SK-N-SH treated with all-trans-retinoic acid at 6 μM for 48 hours (cell line): ENCODE measurements at regions not wholly inside any gene's neighbourhood (a gene's known extent, or its start where the extent isn't known, plus 50 kb on each side); places are given as distances from the start of the nearest gene placed in this dataset.

Experiments
- ATAC-seq: fragments of 200-7000 bp; cut with Tn5 transposase; 3 replicates; pipeline ENCODE4 v1.9.1; 2020; ENCODE audit warnings: mild to moderate bottlenecking, moderate library complexity
- ARNTL ChIP-seq: fragments of 450-650 bp; formaldehyde crosslinking; IDR thresholded peaks from 2 replicates; pipeline ENCODE4 v1.5.0; 2020; ENCODE audit warnings: low read depth, mild to moderate bottlenecking, moderate library complexity, borderline replicate concordance
- CREB5 ChIP-seq: fragments of 250-450 bp; sonication (Bioruptor Pico); IDR thresholded peaks from 2 replicates; pipeline ENCODE4 v1.5.1; 2020; ENCODE audit warnings: low read depth, mild to moderate bottlenecking, moderate library complexity
- CSDC2 ChIP-seq: fragments of 250-450 bp; sonication (Bioruptor Pico); IDR thresholded peaks from 2 replicates; pipeline ENCODE4 v1.5.0; 2020; ENCODE audit warnings: mild to moderate bottlenecking, moderate library complexity
- CSRNP3 ChIP-seq: fragments of 250-450 bp; sonication (Bioruptor Pico); IDR thresholded peaks from 2 replicates; pipeline ENCODE4 v1.5.1; 2021; ENCODE audit warnings: mild to moderate bottlenecking, moderate library complexity
- ESRRG ChIP-seq: fragments of 250-450 bp; sonication (Bioruptor Pico); IDR thresholded peaks from 2 replicates; pipeline ENCODE4 v1.6.1; 2021; ENCODE audit warnings: mild to moderate bottlenecking
- GLIS3 ChIP-seq: fragments of 250-450 bp; sonication (Bioruptor Pico); IDR thresholded peaks from 2 replicates; pipeline ENCODE4 v1.5.0; 2020; ENCODE audit warnings: mild to moderate bottlenecking, moderate library complexity
- ISL1 ChIP-seq: fragments of 250-450 bp; sonication (Bioruptor Pico); IDR thresholded peaks from 2 replicates; pipeline ENCODE4 v2.1.2; 2022; ENCODE audit warnings: mild to moderate bottlenecking, moderate library complexity
- OSR1 ChIP-seq: fragments of 250-450 bp; sonication (Bioruptor Pico); IDR thresholded peaks from 2 replicates; pipeline ENCODE4 v1.8.0; 2022; ENCODE audit warnings: moderate library complexity, mild to moderate bottlenecking, inconsistent platforms
- PATZ1 ChIP-seq: fragments of 250-450 bp; sonication (Bioruptor Pico); IDR thresholded peaks from 2 replicates; pipeline ENCODE4 v1.8.0; 2020; ENCODE audit warnings: mild to moderate bottlenecking, moderate library complexity, borderline replicate concordance
- POU6F1 ChIP-seq: fragments of 250-450 bp; sonication (Bioruptor Pico); IDR thresholded peaks from 2 replicates; pipeline ENCODE4 v1.8.0; 2021; ENCODE audit warnings: low read depth, mild to moderate bottlenecking, moderate library complexity, borderline replicate concordance
- RARB ChIP-seq: fragments of 250-450 bp; sonication (Bioruptor Pico); IDR thresholded peaks from 2 replicates; pipeline ENCODE4 v1.8.0; 2021; ENCODE audit warnings: mild to moderate bottlenecking, moderate library complexity
- SNAI2 ChIP-seq: fragments of 250-450 bp; sonication (Bioruptor Pico); IDR thresholded peaks from 2 replicates; pipeline ENCODE4 v1.5.0; 2020; ENCODE audit warnings: mild to moderate bottlenecking, moderate library complexity
- TCF4 ChIP-seq: fragments of 250-450 bp; sonication (Bioruptor Pico); IDR thresholded peaks from 2 replicates; pipeline ENCODE4 v1.8.0; 2021; ENCODE audit warnings: mild to moderate bottlenecking, moderate library complexity, borderline replicate concordance
- TOX ChIP-seq: fragments of 250-450 bp; sonication (Bioruptor Pico); IDR thresholded peaks from 2 replicates; pipeline ENCODE4 v1.8.0; 2021; ENCODE audit warnings: mild to moderate bottlenecking, moderate library complexity, borderline replicate concordance
- TSHZ2 ChIP-seq: fragments of 250-450 bp; sonication (Bioruptor Pico); IDR thresholded peaks from 2 replicates; pipeline ENCODE4 v1.5.0; 2020; ENCODE audit warnings: mild to moderate bottlenecking, moderate library complexity
- ZC3H10 ChIP-seq: fragments of 250-450 bp; sonication (Bioruptor Pico); IDR thresholded peaks from 2 replicates; pipeline ENCODE4 v1.5.1; 2021; ENCODE audit warnings: mild to moderate bottlenecking, moderate library complexity
- ZFP3 ChIP-seq: fragments of 250-450 bp; sonication (Bioruptor Pico); IDR thresholded peaks from 2 replicates; pipeline ENCODE4 v1.5.0; 2020; ENCODE audit warnings: mild to moderate bottlenecking, moderate library complexity
- ZFP30 ChIP-seq: fragments of 450-650 bp; formaldehyde crosslinking; IDR thresholded peaks from 2 replicates; pipeline ENCODE4 v1.5.0; 2022; ENCODE audit warnings: mild to moderate bottlenecking, moderate library complexity
- ZNF565 ChIP-seq: fragments of 450-650 bp; formaldehyde crosslinking; conservative IDR thresholded peaks from 2 replicates; pipeline ENCODE4 v1.5.0; 2020; ENCODE audit warnings: low read depth, mild to moderate bottlenecking, moderate library complexity
- ZNF70 ChIP-seq: fragments of 450-650 bp; formaldehyde crosslinking; IDR thresholded peaks from 2 replicates; pipeline ENCODE4 v1.5.0; 2020; ENCODE audit warnings: mild to moderate bottlenecking, moderate library complexity

GRCh38 chr4:28555866-28556265 lies 1695.2 kb downstream of the STIM2 start:
- ATAC-seq, result no peak
- TF ChIP-seq CSRNP3, result no peak
- TF ChIP-seq TCF4 (CRISPR knock-in tag), result no peak
- TF ChIP-seq CREB5, result no peak
- TF ChIP-seq RARB, result no peak
- no peak for TF ChIP-seq PATZ1
- no peak for TF ChIP-seq GLIS3 (CRISPR knock-in tag)
- no peak for TF ChIP-seq CSDC2 (CRISPR knock-in tag)

GRCh38 chr4:28557755-28558154 lies 1697.1 kb downstream of the STIM2 start:
- ATAC-seq, result no peak

GRCh38 chr4:28558895-28559294 lies 1698.3 kb downstream of the STIM2 start:
- TF ChIP-seq ZNF70 (CRISPR knock-in tag) (no peak), POU6F1 (CRISPR knock-in tag) (no peak), ZFP3 (CRISPR knock-in tag) (no peak), ARNTL (CRISPR knock-in tag) (no peak), ZC3H10 (CRISPR knock-in tag) (no peak), ZFP30 (CRISPR knock-in tag) (no peak), TSHZ2 (CRISPR knock-in tag) (no peak), OSR1 (CRISPR knock-in tag) (no peak), ESRRG (no peak)
- no peak for ATAC-seq

More at GRCh38 chr4:28557755-28558154, 1697.1 kb downstream of the STIM2 start:
- TF ChIP-seq SNAI2 (CRISPR knock-in tag), result no peak
- no peak for TF ChIP-seq ZFP30 (CRISPR knock-in tag)
- no peak for TF ChIP-seq ARNTL (CRISPR knock-in tag)
- TF ChIP-seq CSRNP3, result no peak
- no peak for TF ChIP-seq ISL1
- no peak for TF ChIP-seq TOX
- TF ChIP-seq RARB, result no peak
- no peak for TF ChIP-seq ZNF565
- TF ChIP-seq PATZ1, result no peak
- no peak for TF ChIP-seq OSR1 (CRISPR knock-in tag)
- TF ChIP-seq ZFP3 (CRISPR knock-in tag), result no peak
- TF ChIP-seq ZNF70 (CRISPR knock-in tag), result no peak
